AG10803 (cell line): ENCODE measurements at regions not wholly inside any gene's neighbourhood (a gene's known extent, or its start where the extent isn't known, plus 50 kb on each side); places are given as distances from the start of the nearest gene placed in this dataset.

ENCODE experiments used
- DNase-seq: peaks from one replicate; pipeline ENCODE4 v3.0.0; 2010; ENCODE audit warnings: low read depth
- H3K4me3 ChIP-seq: 2 replicates; pipeline ENCODE4 v1.5.1; 2011; ENCODE audit warnings: mild to moderate bottlenecking, low read length, control low read depth
- TF ChIP-seq, protein P1 (sequence below): conservative IDR thresholded peaks from 2 replicates; pipeline ENCODE4 v1.5.1; 2011; ENCODE audit warnings: mild to moderate bottlenecking, low read length, control low read depth, inconsistent platforms

DNA sequence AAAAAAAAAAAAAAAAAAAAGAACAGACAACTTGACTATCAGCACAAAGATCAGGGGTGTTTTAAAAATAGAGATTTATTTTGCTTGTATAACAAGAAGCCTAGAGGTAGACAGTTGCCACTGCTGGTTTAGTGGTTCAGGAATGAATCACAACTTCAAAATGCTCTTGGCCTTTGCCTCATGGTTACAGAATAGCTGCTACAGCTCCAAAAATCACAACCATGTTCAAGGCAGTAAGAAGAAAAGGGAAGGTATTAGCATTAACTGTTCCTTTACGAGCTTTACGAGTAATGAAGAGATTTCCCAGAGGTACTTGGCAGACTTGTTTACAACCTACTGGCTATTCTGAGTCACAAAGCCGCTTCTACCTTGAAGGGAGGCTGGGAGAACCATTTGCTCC lies 52.5 kb upstream of the PPM1J start:
- no peak for DNase-seq
- TF ChIP-seq, protein P1, sequence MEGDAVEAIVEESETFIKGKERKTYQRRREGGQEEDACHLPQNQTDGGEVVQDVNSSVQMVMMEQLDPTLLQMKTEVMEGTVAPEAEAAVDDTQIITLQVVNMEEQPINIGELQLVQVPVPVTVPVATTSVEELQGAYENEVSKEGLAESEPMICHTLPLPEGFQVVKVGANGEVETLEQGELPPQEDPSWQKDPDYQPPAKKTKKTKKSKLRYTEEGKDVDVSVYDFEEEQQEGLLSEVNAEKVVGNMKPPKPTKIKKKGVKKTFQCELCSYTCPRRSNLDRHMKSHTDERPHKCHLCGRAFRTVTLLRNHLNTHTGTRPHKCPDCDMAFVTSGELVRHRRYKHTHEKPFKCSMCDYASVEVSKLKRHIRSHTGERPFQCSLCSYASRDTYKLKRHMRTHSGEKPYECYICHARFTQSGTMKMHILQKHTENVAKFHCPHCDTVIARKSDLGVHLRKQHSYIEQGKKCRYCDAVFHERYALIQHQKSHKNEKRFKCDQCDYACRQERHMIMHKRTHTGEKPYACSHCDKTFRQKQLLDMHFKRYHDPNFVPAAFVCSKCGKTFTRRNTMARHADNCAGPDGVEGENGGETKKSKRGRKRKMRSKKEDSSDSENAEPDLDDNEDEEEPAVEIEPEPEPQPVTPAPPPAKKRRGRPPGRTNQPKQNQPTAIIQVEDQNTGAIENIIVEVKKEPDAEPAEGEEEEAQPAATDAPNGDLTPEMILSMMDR, result no peak
- H3K4me3 ChIP-seq, result no peak overlapping the region
